Mucosa of stomach (tissue), 1 donor: ENCODE measurements at regions not wholly inside any gene's neighbourhood (a gene's known extent, or its start where the extent isn't known, plus 50 kb on each side); places are given as distances from the start of the nearest gene placed in this dataset.

Experiments used
- H3K27me3 ChIP-seq: one replicate; pipeline ENCODE4 v1.7.0; 2013; ENCODE audit warnings: mild to moderate bottlenecking, low read length; ENCODE audit not compliant: control insufficient read depth, insufficient read depth
- H3K36me3 ChIP-seq: one replicate; pipeline ENCODE4 v1.7.0; 2013; ENCODE audit warnings: low read length; ENCODE audit not compliant: control insufficient read depth, insufficient read depth
- H3K4me1 ChIP-seq: one replicate; pipeline ENCODE4 v1.7.0; 2013; ENCODE audit warnings: mild to moderate bottlenecking, low read length; ENCODE audit not compliant: control insufficient read depth, insufficient read depth
- H3K4me3 ChIP-seq: one replicate; pipeline ENCODE4 v1.7.0; 2013; ENCODE audit warnings: low read length
- H3K9ac ChIP-seq: one replicate; pipeline ENCODE4 v1.7.0; 2013; ENCODE audit warnings: mild to moderate bottlenecking, low read length, moderate library complexity
- H3K9me3 ChIP-seq: one replicate; pipeline ENCODE4 v1.7.0; 2013; ENCODE audit warnings: mild to moderate bottlenecking, low read length, moderate library complexity; ENCODE audit not compliant: control insufficient read depth
- donor health status: Pancreatic carcinoma.

DNA sequence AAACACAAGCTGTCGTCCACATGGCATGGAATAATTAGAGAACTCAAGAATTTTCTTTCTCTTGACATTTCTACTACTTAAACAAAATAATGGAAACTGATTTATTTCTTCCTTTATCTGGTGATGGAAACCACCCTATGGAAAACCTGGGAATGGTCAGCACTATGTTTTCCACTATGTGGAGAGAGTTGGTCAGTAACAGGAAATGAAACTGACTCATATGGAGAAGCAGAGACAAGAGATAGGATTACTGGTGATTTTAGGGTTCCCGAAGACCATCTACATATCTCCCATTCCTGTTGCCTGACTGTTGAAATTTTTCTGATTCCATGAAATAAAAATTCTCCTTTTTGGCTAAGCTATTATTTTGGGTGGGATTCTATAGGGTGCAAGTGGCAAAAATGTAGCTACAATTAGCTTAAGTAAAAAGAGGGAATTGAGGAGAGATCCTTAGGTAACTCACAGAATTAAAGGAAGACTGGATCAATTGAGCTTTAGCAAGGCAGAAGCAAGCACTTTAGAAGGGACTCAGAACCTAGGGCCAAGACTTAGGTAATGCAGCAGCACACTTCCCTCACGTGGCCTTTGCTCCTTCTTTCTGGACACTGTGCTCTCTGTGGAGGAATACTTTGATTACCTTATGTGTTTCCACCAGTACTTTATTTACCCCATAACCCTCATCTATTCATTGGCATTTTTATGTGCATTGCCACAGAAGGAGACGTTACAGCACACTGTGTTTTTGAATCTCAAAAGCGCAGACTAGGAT, 89.6 kb downstream of the LEPR start:
- Histone ChIP-seq H3K27me3 (no peaks in the 10 kb centered on the region), H3K36me3 (no peaks in the 10 kb centered on the region), H3K4me3 (no peak overlapping the region), H3K9ac (no peak overlapping the region), H3K4me1 (no peaks in the 10 kb centered on the region), H3K9me3 (no peaks in the 10 kb centered on the region)

DNA sequence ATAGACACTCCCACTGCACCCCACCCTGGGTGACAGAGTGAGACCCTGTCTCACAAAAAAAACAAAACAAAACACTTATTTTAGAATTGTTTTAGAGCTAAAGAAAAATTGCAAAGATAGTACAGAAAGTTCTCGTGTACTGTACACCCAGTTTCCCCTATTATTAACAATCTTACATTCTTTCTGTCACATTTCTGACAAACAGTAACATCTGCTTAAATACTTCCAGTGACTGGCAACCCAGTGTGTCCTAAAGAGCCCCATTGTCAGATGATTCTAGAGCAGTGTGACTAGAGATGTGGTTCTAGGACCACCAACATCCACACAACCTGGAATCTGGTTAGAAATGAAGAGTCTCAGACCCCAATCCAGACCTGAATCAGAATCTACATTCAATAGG, 90.5 kb downstream of the LEPR start:
- Histone ChIP-seq H3K36me3 (no peaks in the 10 kb centered on the region), H3K4me1 (no peaks in the 10 kb centered on the region), H3K9me3 (no peaks in the 10 kb centered on the region), H3K27me3 (no peaks in the 10 kb centered on the region), H3K9ac (no peak overlapping the region), H3K4me3 (no peak overlapping the region)

DNA sequence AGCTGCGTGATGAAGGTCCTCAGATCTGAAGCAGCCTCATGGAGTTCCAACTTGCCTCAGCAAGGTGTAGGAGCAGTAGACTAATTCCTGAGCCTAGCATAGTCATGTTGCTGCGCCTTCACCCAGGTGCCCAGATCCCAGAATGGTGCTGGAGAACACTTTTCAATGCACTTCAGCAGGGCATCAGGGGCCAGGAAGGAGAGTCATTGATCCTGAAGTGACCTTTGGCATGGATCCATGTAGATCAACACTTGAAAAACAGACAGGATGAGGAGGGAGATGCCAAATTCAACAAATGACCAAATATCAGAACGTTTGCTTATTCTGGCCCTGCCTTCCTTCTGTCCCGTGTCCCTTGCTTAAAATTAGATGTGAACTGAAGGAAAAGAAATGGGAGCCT, 91.9 kb downstream of the LEPR start:
- Histone ChIP-seq H3K9ac (no peak overlapping the region), H3K4me1 (no peaks in the 10 kb centered on the region), H3K27me3 (no peaks in the 10 kb centered on the region), H3K4me3 (no peak overlapping the region), H3K36me3 (no peaks in the 10 kb centered on the region), H3K9me3 (no peaks in the 10 kb centered on the region)

DNA sequence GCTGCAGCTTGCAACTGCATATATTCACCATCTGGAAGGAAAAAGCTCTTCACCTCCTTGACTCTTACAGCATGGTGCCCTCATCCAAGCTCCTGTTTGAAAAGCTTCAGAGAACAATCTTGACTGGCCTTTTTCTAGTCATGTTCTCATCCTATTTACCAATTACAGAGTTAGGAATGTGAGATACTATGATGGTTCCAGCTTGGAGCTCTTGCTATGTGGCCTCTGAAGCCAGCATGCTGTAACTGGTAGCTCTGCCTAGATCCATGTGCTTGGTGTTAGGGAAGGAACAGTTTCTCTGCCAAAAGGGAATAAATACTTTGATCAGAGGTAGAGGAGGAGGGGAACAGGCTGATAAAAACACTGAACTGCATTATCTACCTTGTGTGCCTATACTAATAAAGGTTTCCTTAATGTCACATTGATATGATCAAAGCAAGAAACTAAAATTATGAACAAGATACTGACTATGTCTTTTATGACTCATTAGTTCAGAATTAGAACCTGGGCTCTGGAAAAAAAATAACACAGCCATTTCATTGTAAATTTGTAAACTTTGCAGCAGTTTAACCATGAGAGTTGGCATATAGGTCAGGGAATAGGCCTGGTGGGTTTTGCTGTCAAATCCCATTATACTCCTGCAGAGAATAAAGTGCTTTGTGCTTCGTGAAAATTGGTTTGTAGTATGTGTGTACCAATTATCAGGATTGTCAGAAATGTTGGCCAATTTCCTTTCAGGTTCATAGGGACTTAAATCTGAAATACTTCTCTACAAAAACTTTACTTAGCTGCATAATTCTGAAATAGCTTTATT, 92.7 kb downstream of the LEPR start:
- Histone ChIP-seq H3K4me1 (no peaks in the 10 kb centered on the region), H3K9ac (no peak overlapping the region), H3K27me3 (no peaks in the 10 kb centered on the region), H3K4me3 (no peak overlapping the region), H3K36me3 (no peaks in the 10 kb centered on the region), H3K9me3 (no peaks in the 10 kb centered on the region)

DNA sequence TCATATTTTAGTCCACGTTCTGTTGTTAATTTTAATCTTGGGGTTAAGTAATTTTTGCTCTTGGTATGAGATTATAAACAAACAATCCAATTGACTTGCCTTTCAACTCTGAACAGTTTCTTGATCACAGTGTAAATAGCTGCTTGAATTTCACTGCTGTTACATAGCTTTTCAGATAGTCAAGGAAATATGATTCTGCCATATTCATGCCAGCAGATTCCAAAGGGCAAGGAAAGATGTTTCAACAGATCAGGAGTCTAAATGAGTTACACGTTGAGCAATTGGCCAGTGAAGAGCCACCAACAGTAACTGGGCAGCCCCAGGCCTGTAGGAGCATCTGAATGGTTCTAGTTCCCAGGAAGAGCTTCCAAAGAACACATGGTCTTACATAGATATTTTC, 93.6 kb downstream of the LEPR start:
- no peaks in the 10 kb centered on the region for H3K36me3 ChIP-seq
- no peaks in the 10 kb centered on the region for H3K4me1 ChIP-seq
- no peak overlapping the region for H3K4me3 ChIP-seq
- no peaks in the 10 kb centered on the region for H3K27me3 ChIP-seq
- H3K9ac ChIP-seq: no peak overlapping the region
- H3K9me3 ChIP-seq: no peaks in the 10 kb centered on the region

DNA sequence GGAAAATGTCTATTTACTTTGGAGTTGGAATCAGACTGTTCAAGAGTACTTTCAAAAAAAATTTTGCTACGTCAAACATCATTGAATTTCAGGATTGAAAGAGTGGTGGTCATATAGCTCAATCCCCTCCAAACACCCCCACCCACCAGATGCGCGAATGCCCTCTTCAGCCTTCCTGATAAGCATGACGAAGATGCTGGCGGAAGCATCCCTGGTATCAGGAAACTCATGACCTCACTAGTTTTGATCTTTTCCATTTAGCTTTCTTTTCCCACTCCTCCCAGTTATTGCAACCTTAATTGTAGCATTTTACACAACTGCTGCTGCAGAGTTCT, 104.4 kb downstream of the LEPR start:
- no peak overlapping the region for H3K4me3 ChIP-seq
- peaks cover 10% of the 10 kb centered on the region for H3K4me1 ChIP-seq
- peaks cover 44% of the 10 kb centered on the region for H3K27me3 ChIP-seq
- no peaks in the 10 kb centered on the region for H3K9me3 ChIP-seq
- H3K36me3 ChIP-seq: no peaks in the 10 kb centered on the region
- H3K9ac ChIP-seq: no peak overlapping the region

DNA sequence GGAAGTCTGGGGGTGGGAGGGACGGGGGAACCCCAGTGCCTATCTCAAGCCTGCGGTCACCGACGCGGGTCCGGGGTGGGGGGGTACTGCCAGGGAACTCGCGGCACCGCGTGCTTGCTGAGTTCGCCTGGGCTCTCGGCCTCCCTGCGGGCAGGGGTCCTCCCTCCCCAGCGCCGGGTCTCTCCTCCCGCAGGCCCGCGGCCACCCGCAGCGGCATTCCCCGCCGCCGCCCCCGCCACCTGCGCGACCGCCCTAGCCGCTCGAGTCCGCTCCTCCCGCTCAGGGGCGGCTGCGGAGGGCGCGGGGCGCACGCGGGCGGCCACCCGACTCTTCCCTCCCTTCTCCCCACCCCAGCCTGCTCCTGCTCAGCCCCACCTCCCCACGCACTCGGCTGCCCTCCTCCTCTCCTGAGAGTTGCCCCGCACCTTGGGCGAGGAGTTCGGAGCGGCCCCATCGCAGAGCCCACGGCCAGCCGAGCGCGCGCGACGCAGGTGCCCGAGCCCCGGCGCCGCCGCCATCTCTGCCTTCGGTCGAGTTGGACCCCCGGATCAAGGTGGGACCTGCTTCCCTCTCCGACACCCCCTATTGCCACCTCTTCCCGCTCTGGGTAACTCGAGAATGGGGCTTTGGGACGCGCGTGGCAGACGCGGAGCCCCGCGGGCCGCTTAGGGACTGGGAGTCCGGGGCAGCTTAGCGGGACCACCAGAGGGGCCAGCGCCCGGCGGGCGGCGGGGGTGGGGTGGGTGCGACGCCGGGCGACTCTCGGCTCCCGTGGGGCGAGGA, 105.0 kb downstream of the LEPR start:
- H3K9me3 ChIP-seq: no peaks in the 10 kb centered on the region
- no peak overlapping the region for H3K4me3 ChIP-seq
- H3K4me1 ChIP-seq: peaks cover 10% of the 10 kb centered on the region
- H3K36me3 ChIP-seq: no peaks in the 10 kb centered on the region
- peaks cover 44% of the 10 kb centered on the region for H3K27me3 ChIP-seq
- H3K9ac ChIP-seq: no peak overlapping the region

DNA sequence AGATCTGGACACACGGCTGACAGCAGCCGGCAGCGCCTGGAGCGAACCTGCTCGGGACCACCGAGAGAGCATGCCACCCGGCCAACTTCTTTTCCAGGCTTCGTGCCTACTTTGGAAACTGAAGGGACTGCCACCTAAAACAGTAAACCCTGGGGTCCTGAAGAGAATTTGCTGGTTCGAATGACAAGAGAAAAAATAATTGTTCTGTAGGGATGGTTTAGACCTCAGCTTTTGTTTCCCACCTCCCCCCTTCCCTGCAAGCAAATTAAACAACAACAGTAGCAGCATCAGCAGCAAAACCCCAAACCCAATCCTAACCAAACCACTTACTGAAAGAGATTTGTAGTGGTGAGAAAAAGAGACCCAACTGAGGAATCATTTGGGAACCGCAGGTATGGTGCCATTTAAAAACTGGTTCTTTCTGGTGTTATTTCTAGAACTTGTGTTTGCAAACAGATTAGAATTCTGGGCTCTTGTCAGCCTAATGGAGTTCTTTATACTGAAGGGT, 105.6 kb downstream of the LEPR start:
- H3K9me3 ChIP-seq: no peaks in the 10 kb centered on the region
- H3K4me1 ChIP-seq: peaks cover 10% of the 10 kb centered on the region
- H3K27me3 ChIP-seq: peaks cover 44% of the 10 kb centered on the region
- H3K9ac ChIP-seq: no peak overlapping the region
- H3K4me3 ChIP-seq: no peak overlapping the region
- no peaks in the 10 kb centered on the region for H3K36me3 ChIP-seq

DNA sequence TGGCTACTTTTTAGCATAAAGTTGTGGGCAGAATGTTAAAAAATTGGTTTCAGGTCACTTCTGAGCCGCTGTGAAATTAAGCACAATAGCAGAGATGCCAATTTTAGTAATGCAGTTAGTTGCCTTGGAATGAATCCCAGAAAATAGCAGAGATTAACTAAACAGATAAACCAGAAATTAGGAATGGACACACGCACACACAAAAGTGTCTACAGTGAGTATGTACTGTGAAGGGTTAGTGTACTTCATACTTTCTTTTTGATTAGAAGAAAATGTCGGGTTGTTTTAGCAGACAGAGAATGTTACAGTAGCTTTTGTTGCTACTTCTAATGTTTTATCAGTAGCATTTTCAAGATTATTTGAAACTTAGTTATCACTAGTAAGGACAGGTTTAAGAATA, 106.7 kb downstream of the LEPR start:
- Histone ChIP-seq H3K27me3 (peaks cover 44% of the 10 kb centered on the region), H3K4me3 (peak overlapping the region; percentile 6), H3K36me3 (no peaks in the 10 kb centered on the region), H3K4me1 (peaks cover 10% of the 10 kb centered on the region), H3K9me3 (no peaks in the 10 kb centered on the region), H3K9ac (no peak overlapping the region)

DNA sequence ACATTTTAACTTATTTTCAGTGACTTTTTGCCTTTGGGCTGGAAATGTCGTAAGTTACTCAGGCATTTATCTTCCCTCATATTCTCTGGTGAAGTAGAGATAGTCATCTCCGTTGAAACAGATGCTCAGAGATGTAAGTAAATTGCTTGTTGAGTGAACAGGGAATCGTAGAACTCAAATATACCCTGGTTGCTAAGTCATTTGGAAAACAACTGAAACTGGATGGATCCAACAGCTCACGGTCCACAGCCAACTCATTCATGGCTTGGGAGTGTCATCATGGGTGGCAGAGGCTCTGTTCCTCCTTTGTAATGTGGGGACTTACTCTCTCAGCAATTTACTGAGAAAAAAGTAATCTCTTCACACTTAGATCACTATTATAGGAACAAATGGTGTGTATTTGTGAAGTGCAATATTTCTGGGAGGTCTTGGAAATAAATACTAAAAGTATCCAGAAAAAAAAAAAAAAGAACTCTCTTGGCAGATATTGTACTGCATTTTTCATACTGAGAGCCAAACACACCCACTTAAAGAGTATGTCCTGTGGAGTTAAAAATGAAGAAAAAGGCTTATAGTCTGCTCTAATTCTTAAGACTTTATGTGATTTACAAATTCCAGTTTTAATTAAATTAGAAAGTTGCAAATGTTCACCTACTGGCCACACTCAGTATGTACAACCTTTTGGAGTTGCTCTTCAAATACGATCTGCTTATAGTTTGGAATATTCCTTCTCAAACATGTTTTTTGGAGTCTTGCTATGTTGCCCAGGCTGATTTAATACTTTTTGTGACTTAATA, 107.4 kb downstream of the LEPR start:
- Histone ChIP-seq H3K4me3 (no peak overlapping the region), H3K9me3 (no peaks in the 10 kb centered on the region), H3K27me3 (peaks cover 44% of the 10 kb centered on the region), H3K36me3 (no peaks in the 10 kb centered on the region), H3K9ac (no peak overlapping the region), H3K4me1 (peaks cover 10% of the 10 kb centered on the region)

DNA sequence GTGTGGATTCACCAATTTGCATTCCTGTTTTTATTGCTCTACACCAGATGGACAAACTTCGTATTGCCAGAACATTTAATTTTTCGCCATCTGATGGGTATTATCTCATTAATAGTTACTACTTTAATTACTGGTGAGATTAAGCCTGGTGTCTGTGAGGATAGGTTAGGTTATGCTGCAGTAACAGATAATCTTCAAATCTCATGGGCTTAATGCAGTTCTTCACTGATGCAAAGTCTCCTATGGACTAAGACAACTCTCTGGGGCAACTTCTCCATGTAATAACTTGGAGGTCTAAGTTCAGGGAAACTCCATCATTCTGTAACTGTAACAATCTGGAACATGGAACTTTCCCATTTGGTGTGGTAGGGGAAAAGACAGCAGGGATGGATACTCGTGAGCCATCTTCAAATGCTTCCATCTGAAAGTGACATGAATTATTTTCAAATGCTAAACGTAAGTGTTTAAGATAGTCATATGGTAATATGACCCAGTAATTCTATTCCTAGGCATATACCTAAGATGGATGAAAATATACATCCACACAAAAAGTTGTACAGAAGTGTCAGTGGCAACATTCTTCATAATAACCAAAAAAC, 111.6 kb downstream of the LEPR start:
- Histone ChIP-seq H3K9ac (no peak overlapping the region), H3K4me1 (peaks cover 4% of the 10 kb centered on the region), H3K36me3 (no peaks in the 10 kb centered on the region), H3K4me3 (no peak overlapping the region), H3K9me3 (no peaks in the 10 kb centered on the region), H3K27me3 (peaks cover 8% of the 10 kb centered on the region)
